SK-N-SH treated with all-trans-retinoic acid at 6 μM for 48 hours (cell line): ENCODE measurements at regions not wholly inside any gene's neighbourhood (a gene's known extent, or its start where the extent isn't known, plus 50 kb on each side); places are given as distances from the start of the nearest gene placed in this dataset.

ENCODE experiments used
- ARNTL ChIP-seq: fragments of 450-650 bp; formaldehyde crosslinking; IDR thresholded peaks from 2 replicates; pipeline ENCODE4 v1.5.0; 2020; ENCODE audit warnings: low read depth, mild to moderate bottlenecking, moderate library complexity, borderline replicate concordance
- GLIS3 ChIP-seq: fragments of 250-450 bp; sonication (Bioruptor Pico); IDR thresholded peaks from 2 replicates; pipeline ENCODE4 v1.5.0; 2020; ENCODE audit warnings: mild to moderate bottlenecking, moderate library complexity
- PATZ1 ChIP-seq: fragments of 250-450 bp; sonication (Bioruptor Pico); IDR thresholded peaks from 2 replicates; pipeline ENCODE4 v1.8.0; 2020; ENCODE audit warnings: mild to moderate bottlenecking, moderate library complexity, borderline replicate concordance
- POU6F1 ChIP-seq: fragments of 250-450 bp; sonication (Bioruptor Pico); IDR thresholded peaks from 2 replicates; pipeline ENCODE4 v1.8.0; 2021; ENCODE audit warnings: low read depth, mild to moderate bottlenecking, moderate library complexity, borderline replicate concordance
- RARB ChIP-seq: fragments of 250-450 bp; sonication (Bioruptor Pico); IDR thresholded peaks from 2 replicates; pipeline ENCODE4 v1.8.0; 2021; ENCODE audit warnings: mild to moderate bottlenecking, moderate library complexity
- ZFP3 ChIP-seq: fragments of 250-450 bp; sonication (Bioruptor Pico); IDR thresholded peaks from 2 replicates; pipeline ENCODE4 v1.5.0; 2020; ENCODE audit warnings: mild to moderate bottlenecking, moderate library complexity
- ZFP30 ChIP-seq: fragments of 450-650 bp; formaldehyde crosslinking; IDR thresholded peaks from 2 replicates; pipeline ENCODE4 v1.5.0; 2022; ENCODE audit warnings: mild to moderate bottlenecking, moderate library complexity
- ZNF70 ChIP-seq: fragments of 450-650 bp; formaldehyde crosslinking; IDR thresholded peaks from 2 replicates; pipeline ENCODE4 v1.5.0; 2020; ENCODE audit warnings: mild to moderate bottlenecking, moderate library complexity
- TF ChIP-seq, protein P1 (sequence below): fragments of 250-450 bp; sonication (Bioruptor Pico); IDR thresholded peaks from 2 replicates; pipeline ENCODE4 v1.5.1; 2020; ENCODE audit warnings: low read depth, mild to moderate bottlenecking, moderate library complexity

- no peak for TF ChIP-seq POU6F1 (CRISPR knock-in tag)
- no peak for TF ChIP-seq ZNF70 (CRISPR knock-in tag)
- TF ChIP-seq PATZ1 (CRISPR knock-in tag): no peak
- no peak for TF ChIP-seq ZFP30
- no peak for TF ChIP-seq ZFP3
- TF ChIP-seq RARB (CRISPR knock-in tag): no peak
- TF ChIP-seq GLIS3 (CRISPR knock-in tag): no peak
- TF ChIP-seq, protein P1, sequence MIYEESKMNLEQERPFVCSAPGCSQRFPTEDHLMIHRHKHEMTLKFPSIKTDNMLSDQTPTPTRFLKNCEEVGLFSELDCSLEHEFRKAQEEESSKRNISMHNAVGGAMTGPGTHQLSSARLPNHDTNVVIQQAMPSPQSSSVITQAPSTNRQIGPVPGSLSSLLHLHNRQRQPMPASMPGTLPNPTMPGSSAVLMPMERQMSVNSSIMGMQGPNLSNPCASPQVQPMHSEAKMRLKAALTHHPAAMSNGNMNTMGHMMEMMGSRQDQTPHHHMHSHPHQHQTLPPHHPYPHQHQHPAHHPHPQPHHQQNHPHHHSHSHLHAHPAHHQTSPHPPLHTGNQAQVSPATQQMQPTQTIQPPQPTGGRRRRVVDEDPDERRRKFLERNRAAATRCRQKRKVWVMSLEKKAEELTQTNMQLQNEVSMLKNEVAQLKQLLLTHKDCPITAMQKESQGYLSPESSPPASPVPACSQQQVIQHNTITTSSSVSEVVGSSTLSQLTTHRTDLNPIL: no peak
- TF ChIP-seq ARNTL (CRISPR knock-in tag): no peak
These were observed 345.7 kb upstream of the SPRED2 start for GRCh38 chr2:65778137-65778536.
